WTC11 (cell line): ENCODE measurements at regions not wholly inside any gene's neighbourhood (a gene's known extent, or its start where the extent isn't known, plus 50 kb on each side); places are given as distances from the start of the nearest gene placed in this dataset.

Experiments
- ATAC-seq: fragments of 200-7000 bp; cut with Tn5 transposase; 2 replicates; pipeline ENCODE4 v1.10.0; 2021; ENCODE audit warnings: mild to moderate bottlenecking, moderate library complexity
- CTCF ChIA-PET: fragments of 300-600 bp; sonication (Branson Sonifier 250); formaldehyde crosslinking; loops from one replicate; lab custom pipeline; 2021; ENCODE audit warnings: antibody characterized with exemption; lab: Charles Lee
- POLR2A ChIA-PET: fragments of 350-600 bp; sonication (Branson Sonifier 250); formaldehyde crosslinking; loops from one replicate; lab custom pipeline; 2021; ENCODE audit warnings: antibody characterized with exemption; lab: Charles Lee
- DNase-seq: peaks from one replicate; pipeline ENCODE4 v3.0.0; 2021; ENCODE audit warnings: low spot score
- H3K27ac Mint-ChIP-seq: 2 replicates; pipeline ENCODE4 v1.8.0; 2021; ENCODE audit warnings: mixed read lengths
- H3K27me3 Mint-ChIP-seq: 2 replicates; pipeline ENCODE4 v1.8.0; 2021; ENCODE audit warnings: low read depth, mild to moderate bottlenecking, moderate library complexity, mixed read lengths
- H3K36me3 Mint-ChIP-seq: 2 replicates; pipeline ENCODE4 v1.8.0; 2021; ENCODE audit warnings: mixed read lengths
- H3K4me1 Mint-ChIP-seq: 2 replicates; pipeline ENCODE4 v1.8.0; 2022; ENCODE audit warnings: mixed read lengths
- H3K4me3 Mint-ChIP-seq: 2 replicates; pipeline ENCODE4 v1.8.0; 2021; ENCODE audit warnings: mild to moderate bottlenecking, moderate library complexity, mixed read lengths
- H3K9me3 Mint-ChIP-seq: 2 replicates; pipeline ENCODE4 v1.8.0; 2021; ENCODE audit warnings: mixed read lengths
- CBFB ChIP-seq: sonication (generic); formaldehyde crosslinking; IDR thresholded peaks from 2 replicates; pipeline ENCODE4 v1.8.1; 2022; ENCODE audit warnings: mild to moderate bottlenecking, low read depth, missing genetic modification reagents
- ELF4 ChIP-seq: sonication (generic); formaldehyde crosslinking; IDR thresholded peaks from 2 replicates; pipeline ENCODE4 v1.8.1; 2022; ENCODE audit warnings: low read depth, mild to moderate bottlenecking, moderate library complexity, missing genetic modification reagents
- ESRRA ChIP-seq: sonication (generic); formaldehyde crosslinking; IDR thresholded peaks from 2 replicates; pipeline ENCODE4 v1.8.1; 2022; ENCODE audit warnings: mild to moderate bottlenecking, missing genetic modification reagents, borderline replicate concordance
- FOXJ3 ChIP-seq: sonication (generic); formaldehyde crosslinking; IDR thresholded peaks from 2 replicates; pipeline ENCODE4 v1.9.0; 2021; ENCODE audit warnings: missing genetic modification reagents, mild to moderate bottlenecking, borderline replicate concordance
- HMGA2 ChIP-seq: fragments of 250-450 bp; sonication (Bioruptor Pico); IDR thresholded peaks from 2 replicates; pipeline ENCODE4 v1.4.0; 2021; ENCODE audit warnings: mild to moderate bottlenecking, moderate library complexity
- NFYB ChIP-seq: sonication (generic); formaldehyde crosslinking; conservative IDR thresholded peaks from 2 replicates; pipeline ENCODE4 v1.8.0; 2022; ENCODE audit warnings: low read depth, missing genetic modification reagents
- NR2C2 ChIP-seq: sonication (generic); formaldehyde crosslinking; IDR thresholded peaks from 2 replicates; pipeline ENCODE4 v1.8.0; 2022; ENCODE audit warnings: mild to moderate bottlenecking, missing genetic modification reagents
- PRRX2 ChIP-seq: fragments of 250-450 bp; sonication (Bioruptor Pico); IDR thresholded peaks from 2 replicates; pipeline ENCODE4 v1.8.0; 2021; ENCODE audit warnings: mild to moderate bottlenecking
- SMAD4 ChIP-seq: sonication (generic); formaldehyde crosslinking; IDR thresholded peaks from 2 replicates; pipeline ENCODE4 v1.8.0; 2022; ENCODE audit warnings: mild to moderate bottlenecking, missing genetic modification reagents
- SOX15 ChIP-seq: fragments of 250-450 bp; sonication (Bioruptor Pico); IDR thresholded peaks from 2 replicates; pipeline ENCODE4 v1.9.0; 2021; ENCODE audit warnings: mild to moderate bottlenecking
- ZBTB21 ChIP-seq: sonication (generic); formaldehyde crosslinking; IDR thresholded peaks from 2 replicates; pipeline ENCODE4 v1.8.1; 2023; ENCODE audit warnings: mild to moderate bottlenecking, missing genetic modification reagents, borderline replicate concordance
- ZNF263 ChIP-seq: sonication (generic); formaldehyde crosslinking; IDR thresholded peaks from 2 replicates; pipeline ENCODE4 v1.8.1; 2022; ENCODE audit warnings: low read depth, mild to moderate bottlenecking, moderate library complexity, missing genetic modification reagents
- ZNF671 ChIP-seq: fragments of 250-450 bp; sonication (Bioruptor Pico); IDR thresholded peaks from 2 replicates; pipeline ENCODE4 v1.8.0; 2021; ENCODE audit warnings: mild to moderate bottlenecking
- TF ChIP-seq, protein P1 (sequence below): sonication (generic); formaldehyde crosslinking; IDR thresholded peaks from 2 replicates; pipeline ENCODE4 v1.8.1; 2022; ENCODE audit warnings: missing genetic modification reagents, borderline replicate concordance
- TF ChIP-seq, protein P2 (sequence below): sonication (generic); formaldehyde crosslinking; conservative IDR thresholded peaks from 2 replicates; pipeline ENCODE4 v1.8.1; 2023; ENCODE audit warnings: mild to moderate bottlenecking, low read depth, missing genetic modification reagents, moderate library complexity
- TF ChIP-seq, protein P3 (sequence below): fragments of 250-450 bp; sonication (Bioruptor Pico); IDR thresholded peaks from 2 replicates; pipeline ENCODE4 v1.9.0; 2021; ENCODE audit warnings: mild to moderate bottlenecking
- TF ChIP-seq, protein P4 (sequence below): fragments of 250-450 bp; sonication (Bioruptor Pico); IDR thresholded peaks from 2 replicates; pipeline ENCODE4 v1.9.0; 2021; ENCODE audit warnings: mild to moderate bottlenecking
- TF ChIP-seq, protein P5 (sequence below): sonication (generic); formaldehyde crosslinking; IDR thresholded peaks from 2 replicates; pipeline ENCODE4 v1.8.0; 2023; ENCODE audit warnings: mild to moderate bottlenecking, missing genetic modification reagents
- TF ChIP-seq, protein P6 (sequence below): sonication (generic); formaldehyde crosslinking; IDR thresholded peaks from 2 replicates; pipeline ENCODE4 v1.8.0; 2023; ENCODE audit warnings: missing genetic modification reagents
- TF ChIP-seq, protein P7 (sequence below): sonication (generic); formaldehyde crosslinking; IDR thresholded peaks from 2 replicates; pipeline ENCODE4 v1.8.1; 2023; ENCODE audit warnings: mild to moderate bottlenecking, missing genetic modification reagents, moderate library complexity
- TF ChIP-seq, protein P8 (sequence below): sonication (generic); formaldehyde crosslinking; IDR thresholded peaks from 2 replicates; pipeline ENCODE4 v1.8.1; 2022; ENCODE audit warnings: low read depth, mild to moderate bottlenecking, moderate library complexity, missing genetic modification reagents, borderline replicate concordance

DNA sequence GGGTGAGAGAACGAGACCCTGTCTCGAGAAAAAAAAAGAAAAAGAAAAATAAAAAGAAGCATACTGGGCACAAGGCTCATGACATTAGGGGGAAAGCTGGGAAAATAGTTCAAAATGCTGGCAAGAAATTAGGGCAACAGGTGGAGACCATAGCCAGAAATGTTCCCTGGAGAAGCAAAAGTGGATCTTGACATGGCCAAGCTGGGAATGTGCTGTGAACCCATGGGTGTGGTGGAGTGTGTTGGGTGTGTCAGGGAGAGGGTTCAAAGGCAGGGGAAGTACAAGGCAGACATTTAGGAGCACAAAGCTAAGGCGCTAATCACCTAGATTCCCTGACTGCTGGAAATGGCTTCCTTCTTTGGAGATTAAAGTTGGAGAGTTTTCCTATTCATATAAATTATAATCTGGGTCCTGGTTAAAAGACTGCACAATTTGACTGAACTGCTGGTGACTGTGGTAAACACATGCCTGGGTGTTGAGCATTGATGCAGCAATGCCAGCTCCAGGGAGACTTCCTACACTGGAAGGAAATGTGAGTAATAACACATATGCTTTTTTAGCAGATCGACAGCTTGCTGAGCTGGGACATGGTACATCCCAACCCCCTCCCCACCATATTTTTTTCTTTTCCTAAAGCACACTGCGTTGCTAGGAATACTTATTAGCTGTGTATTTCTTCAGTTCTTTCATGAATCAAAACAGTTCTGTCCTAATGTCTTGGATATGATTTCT lies 70.1 kb upstream of the ARHGAP21 start:
- Mint-ChIP-seq H3K36me3 (no peaks in the 10 kb centered on the region), H3K4me1 (no peaks in the 10 kb centered on the region), H3K9me3 (peaks cover 11% of the 10 kb centered on the region; the same call in 1 of the 2 replicates), H3K27me3 (no peaks in the 10 kb centered on the region), H3K27ac (no peak overlapping the region), H3K4me3 (no peak overlapping the region)
- POLR2A ChIA-PET = interaction anchor here (0.9 kb wide), 1 partner anchor 159 kb away, joined by 4 read pairs; the partner anchor contains the start of gene PRTFDC1
- DNase-seq (no peak), ATAC-seq (no peak)
- TF ChIP-seq ZNF671 (CRISPR knock-in tag) = no peak
- TF ChIP-seq ZNF263 (CRISPR knock-in tag) = no peak
- no peak for TF ChIP-seq FOXJ3 (CRISPR knock-in tag)
- TF ChIP-seq SOX15 (CRISPR knock-in tag) = no peak
- TF ChIP-seq ELF4 = no peak
- CTCF ChIA-PET = no interaction called here

DNA sequence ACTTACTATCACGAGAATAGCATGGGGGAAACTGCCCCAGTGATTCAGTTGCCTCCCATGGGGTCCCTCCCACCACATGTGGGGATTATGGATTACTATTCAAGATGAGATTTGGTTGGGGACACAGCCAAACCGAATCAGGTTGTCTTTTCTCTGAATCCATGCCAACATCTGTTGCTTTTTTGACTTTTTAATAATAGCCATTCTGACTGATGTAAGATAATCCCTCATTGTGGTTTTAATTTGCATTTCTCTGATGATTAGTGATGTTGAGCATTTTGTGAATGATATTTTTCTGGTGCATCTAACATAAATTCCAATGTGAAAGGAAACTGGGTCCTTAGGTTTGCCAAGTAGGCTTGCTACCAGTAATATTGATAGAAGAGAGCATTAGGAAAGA lies 69.0 kb upstream of the ARHGAP21 start:
- Mint-ChIP-seq H3K9me3 (peaks cover 11% of the 10 kb centered on the region; the same call in 1 of the 2 replicates), H3K36me3 (no peaks in the 10 kb centered on the region), H3K4me1 (no peaks in the 10 kb centered on the region), H3K4me3 (no peak overlapping the region), H3K27me3 (no peaks in the 10 kb centered on the region), H3K27ac (no peak overlapping the region)
- ATAC-seq = no peak
- no peak for DNase-seq
- ChIA-PET POLR2A (interaction anchor here (0.9 kb wide), 1 partner anchor 160 kb away, joined by 4 read pairs; the partner anchor contains the start of gene PRTFDC1), CTCF (no interaction called here)
- TF ChIP-seq, protein P1, sequence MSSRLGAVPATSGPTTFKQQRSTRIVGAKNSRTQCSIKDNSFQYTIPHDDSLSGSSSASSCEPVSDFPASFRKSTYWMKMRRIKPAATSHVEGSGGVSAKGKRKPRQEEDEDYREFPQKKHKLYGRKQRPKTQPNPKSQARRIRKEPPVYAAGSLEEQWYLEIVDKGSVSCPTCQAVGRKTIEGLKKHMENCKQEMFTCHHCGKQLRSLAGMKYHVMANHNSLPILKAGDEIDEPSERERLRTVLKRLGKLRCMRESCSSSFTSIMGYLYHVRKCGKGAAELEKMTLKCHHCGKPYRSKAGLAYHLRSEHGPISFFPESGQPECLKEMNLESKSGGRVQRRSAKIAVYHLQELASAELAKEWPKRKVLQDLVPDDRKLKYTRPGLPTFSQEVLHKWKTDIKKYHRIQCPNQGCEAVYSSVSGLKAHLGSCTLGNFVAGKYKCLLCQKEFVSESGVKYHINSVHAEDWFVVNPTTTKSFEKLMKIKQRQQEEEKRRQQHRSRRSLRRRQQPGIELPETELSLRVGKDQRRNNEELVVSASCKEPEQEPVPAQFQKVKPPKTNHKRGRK (CRISPR knock-in tag) = no peak
- TF ChIP-seq, protein P2, sequence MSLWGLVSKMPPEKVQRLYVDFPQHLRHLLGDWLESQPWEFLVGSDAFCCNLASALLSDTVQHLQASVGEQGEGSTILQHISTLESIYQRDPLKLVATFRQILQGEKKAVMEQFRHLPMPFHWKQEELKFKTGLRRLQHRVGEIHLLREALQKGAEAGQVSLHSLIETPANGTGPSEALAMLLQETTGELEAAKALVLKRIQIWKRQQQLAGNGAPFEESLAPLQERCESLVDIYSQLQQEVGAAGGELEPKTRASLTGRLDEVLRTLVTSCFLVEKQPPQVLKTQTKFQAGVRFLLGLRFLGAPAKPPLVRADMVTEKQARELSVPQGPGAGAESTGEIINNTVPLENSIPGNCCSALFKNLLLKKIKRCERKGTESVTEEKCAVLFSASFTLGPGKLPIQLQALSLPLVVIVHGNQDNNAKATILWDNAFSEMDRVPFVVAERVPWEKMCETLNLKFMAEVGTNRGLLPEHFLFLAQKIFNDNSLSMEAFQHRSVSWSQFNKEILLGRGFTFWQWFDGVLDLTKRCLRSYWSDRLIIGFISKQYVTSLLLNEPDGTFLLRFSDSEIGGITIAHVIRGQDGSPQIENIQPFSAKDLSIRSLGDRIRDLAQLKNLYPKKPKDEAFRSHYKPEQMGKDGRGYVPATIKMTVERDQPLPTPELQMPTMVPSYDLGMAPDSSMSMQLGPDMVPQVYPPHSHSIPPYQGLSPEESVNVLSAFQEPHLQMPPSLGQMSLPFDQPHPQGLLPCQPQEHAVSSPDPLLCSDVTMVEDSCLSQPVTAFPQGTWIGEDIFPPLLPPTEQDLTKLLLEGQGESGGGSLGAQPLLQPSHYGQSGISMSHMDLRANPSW (CRISPR knock-in tag) = no peak
- TF ChIP-seq ZBTB21 (no peak), PRRX2 (CRISPR knock-in tag) (no peak), NR2C2 (CRISPR knock-in tag) (no peak), NFYB (CRISPR knock-in tag) (no peak), HMGA2 (no peak), SMAD4 (CRISPR knock-in tag) (no peak), CBFB (CRISPR knock-in tag) (no peak), ZNF671 (CRISPR knock-in tag) (no peak), ESRRA (CRISPR knock-in tag) (no peak)
- TF ChIP-seq, protein P3, sequence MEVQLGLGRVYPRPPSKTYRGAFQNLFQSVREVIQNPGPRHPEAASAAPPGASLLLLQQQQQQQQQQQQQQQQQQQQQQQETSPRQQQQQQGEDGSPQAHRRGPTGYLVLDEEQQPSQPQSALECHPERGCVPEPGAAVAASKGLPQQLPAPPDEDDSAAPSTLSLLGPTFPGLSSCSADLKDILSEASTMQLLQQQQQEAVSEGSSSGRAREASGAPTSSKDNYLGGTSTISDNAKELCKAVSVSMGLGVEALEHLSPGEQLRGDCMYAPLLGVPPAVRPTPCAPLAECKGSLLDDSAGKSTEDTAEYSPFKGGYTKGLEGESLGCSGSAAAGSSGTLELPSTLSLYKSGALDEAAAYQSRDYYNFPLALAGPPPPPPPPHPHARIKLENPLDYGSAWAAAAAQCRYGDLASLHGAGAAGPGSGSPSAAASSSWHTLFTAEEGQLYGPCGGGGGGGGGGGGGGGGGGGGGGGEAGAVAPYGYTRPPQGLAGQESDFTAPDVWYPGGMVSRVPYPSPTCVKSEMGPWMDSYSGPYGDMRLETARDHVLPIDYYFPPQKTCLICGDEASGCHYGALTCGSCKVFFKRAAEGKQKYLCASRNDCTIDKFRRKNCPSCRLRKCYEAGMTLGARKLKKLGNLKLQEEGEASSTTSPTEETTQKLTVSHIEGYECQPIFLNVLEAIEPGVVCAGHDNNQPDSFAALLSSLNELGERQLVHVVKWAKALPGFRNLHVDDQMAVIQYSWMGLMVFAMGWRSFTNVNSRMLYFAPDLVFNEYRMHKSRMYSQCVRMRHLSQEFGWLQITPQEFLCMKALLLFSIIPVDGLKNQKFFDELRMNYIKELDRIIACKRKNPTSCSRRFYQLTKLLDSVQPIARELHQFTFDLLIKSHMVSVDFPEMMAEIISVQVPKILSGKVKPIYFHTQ (CRISPR knock-in tag) = no peak
- TF ChIP-seq, protein P4, sequence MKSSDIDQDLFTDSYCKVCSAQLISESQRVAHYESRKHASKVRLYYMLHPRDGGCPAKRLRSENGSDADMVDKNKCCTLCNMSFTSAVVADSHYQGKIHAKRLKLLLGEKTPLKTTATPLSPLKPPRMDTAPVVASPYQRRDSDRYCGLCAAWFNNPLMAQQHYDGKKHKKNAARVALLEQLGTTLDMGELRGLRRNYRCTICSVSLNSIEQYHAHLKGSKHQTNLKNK (CRISPR knock-in tag) = no peak
- TF ChIP-seq, protein P5, sequence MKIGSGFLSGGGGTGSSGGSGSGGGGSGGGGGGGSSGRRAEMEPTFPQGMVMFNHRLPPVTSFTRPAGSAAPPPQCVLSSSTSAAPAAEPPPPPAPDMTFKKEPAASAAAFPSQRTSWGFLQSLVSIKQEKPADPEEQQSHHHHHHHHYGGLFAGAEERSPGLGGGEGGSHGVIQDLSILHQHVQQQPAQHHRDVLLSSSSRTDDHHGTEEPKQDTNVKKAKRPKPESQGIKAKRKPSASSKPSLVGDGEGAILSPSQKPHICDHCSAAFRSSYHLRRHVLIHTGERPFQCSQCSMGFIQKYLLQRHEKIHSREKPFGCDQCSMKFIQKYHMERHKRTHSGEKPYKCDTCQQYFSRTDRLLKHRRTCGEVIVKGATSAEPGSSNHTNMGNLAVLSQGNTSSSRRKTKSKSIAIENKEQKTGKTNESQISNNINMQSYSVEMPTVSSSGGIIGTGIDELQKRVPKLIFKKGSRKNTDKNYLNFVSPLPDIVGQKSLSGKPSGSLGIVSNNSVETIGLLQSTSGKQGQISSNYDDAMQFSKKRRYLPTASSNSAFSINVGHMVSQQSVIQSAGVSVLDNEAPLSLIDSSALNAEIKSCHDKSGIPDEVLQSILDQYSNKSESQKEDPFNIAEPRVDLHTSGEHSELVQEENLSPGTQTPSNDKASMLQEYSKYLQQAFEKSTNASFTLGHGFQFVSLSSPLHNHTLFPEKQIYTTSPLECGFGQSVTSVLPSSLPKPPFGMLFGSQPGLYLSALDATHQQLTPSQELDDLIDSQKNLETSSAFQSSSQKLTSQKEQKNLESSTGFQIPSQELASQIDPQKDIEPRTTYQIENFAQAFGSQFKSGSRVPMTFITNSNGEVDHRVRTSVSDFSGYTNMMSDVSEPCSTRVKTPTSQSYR (CRISPR knock-in tag) = no peak
- TF ChIP-seq, protein P6, sequence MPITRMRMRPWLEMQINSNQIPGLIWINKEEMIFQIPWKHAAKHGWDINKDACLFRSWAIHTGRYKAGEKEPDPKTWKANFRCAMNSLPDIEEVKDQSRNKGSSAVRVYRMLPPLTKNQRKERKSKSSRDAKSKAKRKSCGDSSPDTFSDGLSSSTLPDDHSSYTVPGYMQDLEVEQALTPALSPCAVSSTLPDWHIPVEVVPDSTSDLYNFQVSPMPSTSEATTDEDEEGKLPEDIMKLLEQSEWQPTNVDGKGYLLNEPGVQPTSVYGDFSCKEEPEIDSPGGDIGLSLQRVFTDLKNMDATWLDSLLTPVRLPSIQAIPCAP (CRISPR knock-in tag) = no peak
- TF ChIP-seq, protein P7, sequence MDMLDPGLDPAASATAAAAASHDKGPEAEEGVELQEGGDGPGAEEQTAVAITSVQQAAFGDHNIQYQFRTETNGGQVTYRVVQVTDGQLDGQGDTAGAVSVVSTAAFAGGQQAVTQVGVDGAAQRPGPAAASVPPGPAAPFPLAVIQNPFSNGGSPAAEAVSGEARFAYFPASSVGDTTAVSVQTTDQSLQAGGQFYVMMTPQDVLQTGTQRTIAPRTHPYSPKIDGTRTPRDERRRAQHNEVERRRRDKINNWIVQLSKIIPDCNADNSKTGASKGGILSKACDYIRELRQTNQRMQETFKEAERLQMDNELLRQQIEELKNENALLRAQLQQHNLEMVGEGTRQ (CRISPR knock-in tag) = no peak
- TF ChIP-seq, protein P8, sequence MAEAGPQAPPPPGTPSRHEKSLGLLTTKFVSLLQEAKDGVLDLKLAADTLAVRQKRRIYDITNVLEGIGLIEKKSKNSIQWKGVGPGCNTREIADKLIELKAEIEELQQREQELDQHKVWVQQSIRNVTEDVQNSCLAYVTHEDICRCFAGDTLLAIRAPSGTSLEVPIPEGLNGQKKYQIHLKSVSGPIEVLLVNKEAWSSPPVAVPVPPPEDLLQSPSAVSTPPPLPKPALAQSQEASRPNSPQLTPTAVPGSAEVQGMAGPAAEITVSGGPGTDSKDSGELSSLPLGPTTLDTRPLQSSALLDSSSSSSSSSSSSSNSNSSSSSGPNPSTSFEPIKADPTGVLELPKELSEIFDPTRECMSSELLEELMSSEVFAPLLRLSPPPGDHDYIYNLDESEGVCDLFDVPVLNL (CRISPR knock-in tag) = no peak
